H1 (cell line): ENCODE measurements at regions not wholly inside any gene's neighbourhood (a gene's known extent, or its start where the extent isn't known, plus 50 kb on each side); places are given as distances from the start of the nearest gene placed in this dataset.
"Not testable (repeated sequence)": the region's sequence is repeated elsewhere in the genome, so short reads cannot be mapped to it uniquely, and the experiment has no call there.

Source experiments
- ATF3 ChIP-seq: IDR thresholded peaks from 2 replicates; pipeline ENCODE4 v1.6.1; 2011; ENCODE audit warnings: low read depth, mild to moderate bottlenecking, low read length; ENCODE audit not compliant: insufficient read depth
- CTCF ChIP-seq, 3 experiments: IDR thresholded peaks; 1 replicate in 2 of 3; 2 replicates in 1 of 3; pipeline versions ENCODE4 v1.5.1 to v1.6.1; 2011; ENCODE audit warnings: low read length in 3 of 3, mild to moderate bottlenecking in 3 of 3, inconsistent platforms in 2 of 3, low read depth in 1 of 3, moderate library complexity in 1 of 3; ENCODE audit not compliant: insufficient read depth in 1 of 3; ENCODE audit errors: control extremely low read depth in 1 of 3
- EGR1 ChIP-seq: IDR thresholded peaks from 2 replicates; pipeline ENCODE4 v1.6.1; 2011; ENCODE audit warnings: low read depth, low read length, borderline replicate concordance
- EP300 ChIP-seq, 2 experiments: IDR thresholded peaks; 1 replicate in 1 of 2; 2 replicates in 1 of 2; pipeline ENCODE4 v1.6.1; 2011 to 2012; ENCODE audit warnings: low read depth in 2 of 2, low read length in 2 of 2, mild to moderate bottlenecking in 2 of 2, borderline replicate concordance in 1 of 2, inconsistent platforms in 1 of 2, moderate library complexity in 1 of 2
- EZH2 ChIP-seq: fragments of 200-600 bp; sonication (generic); IDR thresholded peaks from 2 replicates; pipeline ENCODE4 v1.7.1; 2012; ENCODE audit warnings: low read depth, mild to moderate bottlenecking, moderate library complexity, low read length, inconsistent platforms; ENCODE audit not compliant: severe bottlenecking
- JUND ChIP-seq: IDR thresholded peaks from 2 replicates; pipeline ENCODE4 v1.6.1; 2011; ENCODE audit warnings: mild to moderate bottlenecking, improper control_type of control experiment, low read length
- POLR2A ChIP-seq, 2 experiments: IDR thresholded peaks; 1 replicate in 1 of 2; 2 replicates in 1 of 2; pipeline ENCODE4 v1.6.1; 2011; ENCODE audit warnings: low read depth in 2 of 2, low read length in 2 of 2, mild to moderate bottlenecking in 2 of 2; ENCODE audit errors: control extremely low read depth in 1 of 2
- RAD21 ChIP-seq, 2 experiments: IDR thresholded peaks in 1 of 2; conservative IDR thresholded peaks in 1 of 2; 2 replicates each; pipeline ENCODE4 v1.6.1; 2011; ENCODE audit warnings: low read depth in 2 of 2, low read length in 2 of 2, improper control_type of control experiment in 1 of 2, inconsistent platforms in 1 of 2, mild to moderate bottlenecking in 1 of 2, moderate library complexity in 1 of 2
- RNF2 ChIP-seq: fragments of 200-900, 300-1000 bp; sonication (generic); IDR thresholded peaks from 2 replicates; pipeline ENCODE4 v1.7.1; 2016; ENCODE audit warnings: borderline replicate concordance, low read depth, mild to moderate bottlenecking, antibody characterized with exemption, low read length; ENCODE audit not compliant: poor library complexity, severe bottlenecking; ENCODE audit errors: missing control alignments
- RXRA ChIP-seq: IDR thresholded peaks from 2 replicates; pipeline ENCODE4 v1.6.1; 2011; ENCODE audit warnings: low read depth, mild to moderate bottlenecking, low read length, moderate library complexity; ENCODE audit not compliant: insufficient read depth
- SIX5 ChIP-seq: IDR thresholded peaks from 2 replicates; pipeline ENCODE4 v1.6.1; 2011; ENCODE audit warnings: mild to moderate bottlenecking, low read depth, low read length
- TAF1 ChIP-seq: IDR thresholded peaks from 2 replicates; pipeline ENCODE4 v1.6.1; 2011; ENCODE audit warnings: mild to moderate bottlenecking, low read depth, low read length
- TCF12 ChIP-seq: IDR thresholded peaks from 2 replicates; pipeline ENCODE4 v1.6.1; 2011; ENCODE audit warnings: low read depth, mild to moderate bottlenecking, low read length

- not testable (repeated sequence) for TF ChIP-seq EGR1; ATF3; RAD21 (IDR thresholded peaks at IDR 0.05 in 1 of 2, conservative IDR thresholded peaks at IDR 0.05 in 1 of 2; ENCODE audit: low read depth in 2 of 2, low read length in 2 of 2); TAF1; CTCF (IDR thresholded peaks at IDR 0.05; ENCODE audit: control extremely low read depth in 1 of 3, insufficient read depth in 1 of 3, low read depth in 1 of 3, low read length in 3 of 3); POLR2A (IDR thresholded peaks at IDR 0.05; ENCODE audit: control extremely low read depth in 1 of 2, low read depth in 2 of 2, low read length in 2 of 2); EZH2; RNF2; RXRA; SIX5; EP300 (IDR thresholded peaks at IDR 0.05; ENCODE audit: borderline replicate concordance in 1 of 2, low read depth in 2 of 2, low read length in 2 of 2); JUND; TCF12
These were observed 127.6 kb downstream of the SPATA31A1 start for GRCh38 chr9:39483073-39483472.
